ENCODE measurements at regions not wholly inside any gene's neighbourhood (a gene's known extent, or its start where the extent isn't known, plus 50 kb on each side); places are given as distances from the start of the nearest gene placed in this dataset.

- TF ChIP-seq ZBTB17 (tag by site-specific recombination; IDR thresholded peaks at IDR 0.05), result peak; percentile 68
- no peak for TF ChIP-seq PRDM2 (tag by site-specific recombination; IDR thresholded peaks at IDR 0.05; ENCODE audit: borderline replicate concordance)
- no peak for TF ChIP-seq ZBTB49 (tag by site-specific recombination; IDR thresholded peaks at IDR 0.05; ENCODE audit: low read depth)
- TF ChIP-seq REST (tag by site-specific recombination; IDR thresholded peaks at IDR 0.05), result no peak
- TF ChIP-seq ZNF580 (tag by site-specific recombination; IDR thresholded peaks at IDR 0.05), result no peak
- no peak for TF ChIP-seq INSM2 (tag by site-specific recombination; IDR thresholded peaks at IDR 0.05)
- TF ChIP-seq ZNF704 (tag by site-specific recombination; IDR thresholded peaks at IDR 0.05), result no peak
- no peak for TF ChIP-seq ZBTB1 (tag by site-specific recombination; IDR thresholded peaks at IDR 0.05)
- TF ChIP-seq ZNF391 (tag by site-specific recombination; IDR thresholded peaks at IDR 0.05; ENCODE audit: borderline replicate concordance, low read depth), result no peak
- TF ChIP-seq ZNF174 (tag by site-specific recombination; IDR thresholded peaks at IDR 0.05), result no peak
- no peak for TF ChIP-seq ZNF280D (tag by site-specific recombination; IDR thresholded peaks at IDR 0.05)
- TF ChIP-seq MZF1 (tag by site-specific recombination; IDR thresholded peaks at IDR 0.05; ENCODE audit: borderline replicate concordance), result peak; percentile 69
- TF ChIP-seq ZNF518A (tag by site-specific recombination; conservative IDR thresholded peaks at IDR 0.05; ENCODE audit: low read depth), result no peak
- no peak for TF ChIP-seq HOXD13 (CRISPR knock-in tag; IDR thresholded peaks at IDR 0.05; ENCODE audit: borderline replicate concordance)
These were observed 171.7 kb upstream of the PDE10A start (continued) for GRCh38 chr6:165834613-165835259.

Measured in HEK293 (cell line).